PFSK-1 (cell line): ENCODE measurements at regions not wholly inside any gene's neighbourhood (a gene's known extent, or its start where the extent isn't known, plus 50 kb on each side); places are given as distances from the start of the nearest gene placed in this dataset.

Experiments used
- FOXP2 ChIP-seq: optimal IDR thresholded peaks from 2 replicates; pipeline ENCODE3; 2011; ENCODE audit warnings: borderline replicate concordance, control low read depth, inconsistent platforms; ENCODE audit not compliant: insufficient read depth; ENCODE audit errors: extremely low read length, extremely low read depth
- POLR2AphosphoS5 ChIP-seq: IDR thresholded peaks from 2 replicates; pipeline ENCODE4 v1.6.1; 2012; ENCODE audit warnings: low read depth, mild to moderate bottlenecking, control low read depth, low read length, moderate library complexity
- REST ChIP-seq, 2 experiments: IDR thresholded peaks; 2 replicates each; pipeline versions ENCODE4 v1.6.1 to v1.8.0; 2011 to 2012; ENCODE audit warnings: low read depth in 2 of 2, low read length in 2 of 2, control low read depth in 1 of 2, inconsistent platforms in 1 of 2, mild to moderate bottlenecking in 1 of 2, moderate library complexity in 1 of 2; ENCODE audit not compliant: insufficient read depth in 1 of 2
- SIN3A ChIP-seq: IDR thresholded peaks from 2 replicates; pipeline ENCODE4 v1.6.1; 2012; ENCODE audit warnings: mild to moderate bottlenecking, low read length, moderate library complexity, borderline replicate concordance; ENCODE audit not compliant: insufficient read depth
- TAF1 ChIP-seq: IDR thresholded peaks from 2 replicates; pipeline ENCODE4 v1.6.1; 2012; ENCODE audit warnings: low read length, control low read depth, borderline replicate concordance; ENCODE audit not compliant: insufficient read depth

- no peak for TF ChIP-seq FOXP2
- no peak for TF ChIP-seq REST (IDR thresholded peaks at IDR 0.05; ENCODE audit: insufficient read depth in 1 of 2, low read depth in 2 of 2, low read length in 2 of 2)
- no peak for TF ChIP-seq SIN3A
These were observed 241.0 kb upstream of the ASIC2 start for GRCh38 chr17:33534087-33534486.

DNA sequence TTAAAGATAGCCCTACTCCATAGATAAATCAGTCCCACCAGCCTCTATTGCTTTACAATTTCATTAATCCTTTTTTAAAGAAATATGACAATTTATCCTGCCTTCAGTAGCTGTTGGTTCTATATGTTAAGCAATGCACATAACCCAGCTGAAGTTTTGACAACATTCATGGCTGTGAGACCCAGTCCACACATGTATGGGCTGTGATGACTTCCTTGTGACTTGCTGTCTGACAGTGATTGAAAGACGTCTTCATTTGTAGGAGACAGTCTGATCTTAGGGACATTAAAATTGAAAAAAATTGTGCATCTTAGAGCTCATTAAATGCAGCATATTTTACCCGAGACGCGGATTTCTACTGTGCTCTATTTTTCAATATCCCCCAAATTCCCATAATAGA is 252.0 kb upstream of the ASIC2 start:
- TF ChIP-seq SIN3A (no peak), TAF1 (no peak), FOXP2 (no peak)

GRCh38 chr17:33550261-33550660 is 257.2 kb upstream of the ASIC2 start:
- TF ChIP-seq POLR2AphosphoS5 (no peak), FOXP2 (no peak), SIN3A (no peak), TAF1 (no peak), REST (IDR thresholded peaks at IDR 0.05; ENCODE audit: insufficient read depth in 1 of 2, low read depth in 2 of 2, low read length in 2 of 2) (no peak)

DNA sequence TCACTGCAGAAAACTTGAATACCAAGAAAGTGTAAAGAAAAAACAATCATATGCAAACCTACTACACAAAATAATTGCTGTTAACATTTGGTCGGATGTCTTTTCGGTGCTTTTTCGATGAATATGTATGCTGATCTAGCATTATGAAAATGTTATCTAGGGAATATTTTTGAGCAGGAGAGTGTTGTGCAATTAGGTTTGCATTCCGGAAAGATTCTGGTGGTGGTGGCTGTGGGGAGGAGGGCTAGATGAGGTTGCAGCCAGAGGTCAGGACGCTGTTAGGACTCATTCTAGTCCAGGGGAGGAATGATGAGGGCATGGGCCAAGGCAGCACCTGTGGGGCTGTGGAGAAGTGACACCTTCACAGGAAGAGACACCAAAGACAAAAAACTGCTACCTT is 258.0 kb upstream of the ASIC2 start:
- TF ChIP-seq POLR2AphosphoS5 (no peak), REST (IDR thresholded peaks at IDR 0.05; ENCODE audit: insufficient read depth in 1 of 2, low read depth in 2 of 2, low read length in 2 of 2) (no peak), TAF1 (no peak), SIN3A (no peak), FOXP2 (no peak)

- TF ChIP-seq SIN3A (no peak), TAF1 (no peak), REST (IDR thresholded peaks at IDR 0.05; ENCODE audit: insufficient read depth in 1 of 2, low read depth in 2 of 2, low read length in 2 of 2) (no peak), FOXP2 (no peak), POLR2AphosphoS5 (no peak)
These were observed 258.8 kb upstream of the ASIC2 start for GRCh38 chr17:33551911-33552310.

- TF ChIP-seq FOXP2 (no peak), REST (IDR thresholded peaks at IDR 0.05; ENCODE audit: insufficient read depth in 1 of 2, low read depth in 2 of 2, low read length in 2 of 2) (no peak), SIN3A (no peak)
These were observed 267.1 kb upstream of the ASIC2 start for GRCh38 chr17:33560165-33560564.
